ENCODE measurements at regions not wholly inside any gene's neighbourhood (a gene's known extent, or its start where the extent isn't known, plus 50 kb on each side); places are given as distances from the start of the nearest gene placed in this dataset.

DNA sequence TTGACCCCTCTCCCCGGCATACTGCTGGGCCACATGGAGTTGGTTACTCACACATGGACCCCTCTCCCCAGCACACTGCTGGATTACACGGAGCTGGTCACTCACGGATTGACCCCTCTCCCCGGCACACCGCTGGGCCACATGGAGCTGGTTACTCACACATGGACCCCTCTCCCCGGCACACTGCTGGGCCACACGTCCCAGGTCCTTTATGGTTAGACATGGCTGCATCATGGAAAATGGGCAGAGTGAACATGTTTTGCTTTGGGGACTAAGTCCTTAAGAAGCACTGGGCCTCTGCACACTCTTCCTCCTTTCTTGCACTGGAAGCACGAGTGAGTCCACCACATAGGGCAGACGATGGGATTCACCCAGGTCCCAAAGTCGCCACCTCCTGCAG is 102.1 kb upstream of the SHH start:
- in situ Hi-C loops (cut with HindIII; ENCODE audit: low sequenced_read_pairs), result no loop called here
- no peak overlapping the region for H3K4me3 ChIP-seq (ENCODE audit: low read depth, low read length)
- no peak for DNase-seq (ENCODE audit: low read depth, low spot score)
- TF ChIP-seq, protein P1, sequence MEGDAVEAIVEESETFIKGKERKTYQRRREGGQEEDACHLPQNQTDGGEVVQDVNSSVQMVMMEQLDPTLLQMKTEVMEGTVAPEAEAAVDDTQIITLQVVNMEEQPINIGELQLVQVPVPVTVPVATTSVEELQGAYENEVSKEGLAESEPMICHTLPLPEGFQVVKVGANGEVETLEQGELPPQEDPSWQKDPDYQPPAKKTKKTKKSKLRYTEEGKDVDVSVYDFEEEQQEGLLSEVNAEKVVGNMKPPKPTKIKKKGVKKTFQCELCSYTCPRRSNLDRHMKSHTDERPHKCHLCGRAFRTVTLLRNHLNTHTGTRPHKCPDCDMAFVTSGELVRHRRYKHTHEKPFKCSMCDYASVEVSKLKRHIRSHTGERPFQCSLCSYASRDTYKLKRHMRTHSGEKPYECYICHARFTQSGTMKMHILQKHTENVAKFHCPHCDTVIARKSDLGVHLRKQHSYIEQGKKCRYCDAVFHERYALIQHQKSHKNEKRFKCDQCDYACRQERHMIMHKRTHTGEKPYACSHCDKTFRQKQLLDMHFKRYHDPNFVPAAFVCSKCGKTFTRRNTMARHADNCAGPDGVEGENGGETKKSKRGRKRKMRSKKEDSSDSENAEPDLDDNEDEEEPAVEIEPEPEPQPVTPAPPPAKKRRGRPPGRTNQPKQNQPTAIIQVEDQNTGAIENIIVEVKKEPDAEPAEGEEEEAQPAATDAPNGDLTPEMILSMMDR (IDR thresholded peaks at IDR 0.05; ENCODE audit: low read depth, low read length), result no peak

DNA sequence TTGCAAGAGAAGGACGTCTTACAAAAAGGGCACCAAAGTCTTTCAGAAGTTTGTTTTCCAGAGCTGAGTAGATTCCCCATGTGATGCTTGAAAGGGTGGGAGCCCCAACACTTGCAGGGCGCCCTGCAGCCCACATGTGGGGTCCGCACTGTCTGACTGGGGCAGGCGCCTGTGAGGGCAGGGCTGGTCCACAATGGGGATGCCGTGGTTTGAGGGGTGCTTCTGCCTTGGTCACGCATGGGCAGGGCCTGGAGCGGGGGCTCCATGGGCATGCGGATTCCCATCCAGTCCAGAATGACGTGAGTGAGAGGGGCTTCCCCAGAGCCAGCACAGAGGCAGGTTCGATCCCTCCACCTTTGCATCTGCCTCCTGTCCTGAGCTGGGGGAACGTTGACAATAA is 101.5 kb upstream of the SHH start:
- no peak overlapping the region for H3K4me3 ChIP-seq (ENCODE audit: low read depth, low read length)
- in situ Hi-C loops (cut with HindIII; ENCODE audit: low sequenced_read_pairs), result no loop called here
- no peak for DNase-seq (ENCODE audit: low read depth, low spot score)
- TF ChIP-seq, protein P1 (IDR thresholded peaks at IDR 0.05; ENCODE audit: low read depth, low read length), result no peak

DNA sequence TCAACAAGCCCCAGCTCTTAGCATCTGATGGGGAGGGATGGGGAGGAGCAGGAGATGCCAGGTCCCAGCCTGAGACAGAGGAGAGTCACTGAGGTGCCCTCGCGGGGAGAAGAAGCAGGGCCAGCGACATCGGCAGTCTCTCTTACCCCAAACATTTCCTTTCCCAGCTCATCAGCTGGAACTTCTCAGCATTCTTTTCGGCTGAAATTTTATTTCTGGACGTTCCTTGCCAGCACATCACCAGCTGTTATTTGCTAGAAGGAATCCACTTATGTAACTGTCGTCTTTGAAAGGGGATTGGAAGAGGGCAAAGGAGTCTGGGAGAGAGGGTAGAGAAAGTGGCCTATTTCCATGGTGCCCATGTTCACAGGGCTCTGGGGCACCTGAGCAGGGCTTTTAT is 101.0 kb upstream of the SHH start:
- TF ChIP-seq, protein P1 (IDR thresholded peaks at IDR 0.05; ENCODE audit: low read depth, low read length), result no peak
- DNase-seq (ENCODE audit: low read depth, low spot score), result no peak
- H3K4me3 ChIP-seq (ENCODE audit: low read depth, low read length), result no peak overlapping the region
- in situ Hi-C loops (cut with HindIII; ENCODE audit: low sequenced_read_pairs), result no loop called here

DNA sequence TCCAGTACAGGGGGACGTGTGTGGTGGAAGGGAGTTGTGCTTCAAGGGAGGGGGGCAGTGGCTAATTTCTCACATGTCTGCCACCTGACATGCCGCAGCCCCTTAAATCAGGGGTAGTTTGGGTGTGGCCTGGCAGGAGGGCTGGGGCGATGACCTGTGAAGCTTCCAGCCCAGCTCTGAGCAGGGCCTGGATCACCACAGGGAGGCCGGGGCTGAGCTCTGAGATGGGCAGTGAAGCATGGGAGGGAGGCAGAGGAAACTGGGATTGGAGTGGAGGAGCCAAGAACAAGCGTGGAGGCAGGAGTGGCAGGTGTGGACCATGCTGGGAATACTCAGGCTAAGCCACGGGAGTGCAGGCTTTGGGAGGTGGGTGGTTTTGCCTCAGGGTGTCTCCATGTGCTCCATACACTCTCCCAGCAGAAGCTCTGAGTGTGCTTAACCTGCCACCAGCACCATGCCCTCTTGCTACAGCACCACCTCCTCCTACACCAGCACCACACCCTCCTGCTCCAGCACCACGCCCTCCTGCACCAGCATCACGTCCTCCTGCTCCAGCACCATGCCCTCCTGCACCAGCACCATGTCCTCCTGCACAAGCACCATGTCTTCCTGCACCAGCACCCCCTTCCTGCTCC is 99.3 kb upstream of the SHH start:
- in situ Hi-C loops (cut with HindIII; ENCODE audit: low sequenced_read_pairs), result no loop called here
- no peak for DNase-seq (ENCODE audit: low read depth, low spot score)
- TF ChIP-seq, protein P1 (IDR thresholded peaks at IDR 0.05; ENCODE audit: low read depth, low read length), result no peak
- H3K4me3 ChIP-seq (ENCODE audit: low read depth, low read length), result no peak overlapping the region

DNA sequence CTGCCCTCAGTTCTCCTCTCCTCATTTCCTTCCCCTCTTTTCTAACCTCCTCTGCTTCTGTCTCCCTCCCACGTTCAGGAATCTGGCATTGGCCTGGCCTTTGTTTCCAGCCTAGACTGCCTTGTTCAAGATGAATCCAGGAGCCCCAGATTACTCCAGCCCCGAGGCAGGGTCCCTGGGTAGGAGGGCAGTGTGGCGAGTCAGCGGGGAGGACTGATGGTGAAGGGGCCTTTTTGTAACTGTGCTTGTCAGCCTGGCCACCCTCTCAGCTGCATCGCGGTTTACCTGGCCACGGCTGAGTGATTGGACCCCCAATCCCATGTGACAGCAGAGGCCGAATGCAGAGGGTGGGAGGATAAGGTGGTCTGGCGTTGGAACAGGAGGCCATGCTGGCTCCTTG is 96.1 kb upstream of the SHH start:
- H3K4me3 ChIP-seq (ENCODE audit: low read depth, low read length), result no peak overlapping the region
- in situ Hi-C loops (cut with HindIII; ENCODE audit: low sequenced_read_pairs), result no loop called here
- TF ChIP-seq, protein P1 (IDR thresholded peaks at IDR 0.05; ENCODE audit: low read depth, low read length), result no peak
- DNase-seq (ENCODE audit: low read depth, low spot score), result no peak

DNA sequence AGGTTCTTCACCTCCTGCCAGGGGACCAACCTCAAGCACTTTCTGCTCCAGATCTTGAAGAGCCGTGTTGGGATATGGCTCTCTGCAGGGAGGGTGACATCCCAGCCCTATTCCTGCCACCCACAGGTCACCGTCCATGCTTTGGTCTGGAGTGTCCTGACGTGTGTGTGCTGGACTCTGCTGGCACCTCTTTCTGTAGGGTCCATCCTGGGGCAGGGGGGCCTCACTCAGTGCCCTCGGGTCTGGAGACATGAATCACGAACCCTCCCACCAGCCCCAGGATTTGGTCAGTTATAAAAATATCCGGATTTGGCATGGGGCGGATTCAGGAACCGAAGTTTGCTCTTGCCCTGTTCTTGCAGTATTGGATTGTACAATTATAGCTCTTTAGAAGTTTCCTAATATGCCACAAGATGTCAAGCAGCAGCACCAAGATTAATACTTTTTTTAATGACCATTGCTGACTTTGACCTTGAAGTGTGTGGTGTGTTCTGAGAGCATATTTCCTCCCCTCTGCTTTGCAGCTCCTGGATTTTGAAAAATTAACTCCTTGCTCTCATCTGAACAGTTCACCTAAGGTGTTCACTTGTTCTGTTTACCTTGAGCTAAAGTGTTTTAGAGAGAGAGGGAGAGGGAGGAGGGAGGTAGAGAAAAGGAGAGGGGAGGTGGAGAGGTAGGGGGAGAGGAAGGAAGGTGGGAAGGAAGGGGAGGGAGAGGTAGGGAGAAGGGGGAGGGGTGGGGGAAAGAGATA is 95.4 kb upstream of the SHH start:
- TF ChIP-seq, protein P1 (IDR thresholded peaks at IDR 0.05; ENCODE audit: low read depth, low read length), result no peak
- no peak overlapping the region for H3K4me3 ChIP-seq (ENCODE audit: low read depth, low read length)
- in situ Hi-C loops (cut with HindIII; ENCODE audit: low sequenced_read_pairs), result no loop called here
- DNase-seq (ENCODE audit: low read depth, low spot score), result no peak
